ENCODE measurements at regions not wholly inside any gene's neighbourhood (a gene's known extent, or its start where the extent isn't known, plus 50 kb on each side); places are given as distances from the start of the nearest gene placed in this dataset.

DNA sequence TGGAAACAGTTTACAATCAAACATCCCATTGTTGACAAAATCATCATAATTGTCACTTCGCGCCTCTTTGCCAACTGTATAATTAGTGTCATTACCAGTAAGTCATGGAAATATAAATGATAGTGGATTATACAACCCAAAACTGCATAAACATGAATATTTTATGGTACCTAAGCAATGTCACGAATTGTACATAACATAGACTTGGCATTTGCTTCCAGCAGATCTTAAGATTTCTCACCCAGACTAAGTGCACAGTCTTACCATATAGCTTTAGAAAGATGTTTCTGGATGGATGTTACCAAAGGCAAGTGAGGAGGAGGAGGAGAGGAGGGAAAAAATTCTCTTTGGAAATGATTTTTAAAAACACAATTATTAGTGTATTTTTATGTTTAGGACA is 113.4 kb upstream of the TAS2R1 start:
- Histone ChIP-seq H3K9me2 (ENCODE audit: insufficient read depth) (no peaks in the 10 kb centered on the region), H3K4me1 (ENCODE audit: control insufficient read depth in 1 of 2, insufficient read depth in 2 of 2, low read length in 2 of 2) (no peaks in the 10 kb centered on the region), H2AFZ (ENCODE audit: low read depth, low read length, poor library complexity, severe bottlenecking) (no peak overlapping the region), H3K79me2 (ENCODE audit: insufficient read depth, low read length) (no peaks in the 10 kb centered on the region), H3K4me2 (ENCODE audit: low read length) (no peak overlapping the region), H3K9ac (ENCODE audit: low read length) (no peak overlapping the region), H3K27me3 (ENCODE audit: insufficient read depth, low read length) (no peaks in the 10 kb centered on the region), H3K27ac (ENCODE audit: low read depth, low read length) (no peak overlapping the region), H3K9me3 (ENCODE audit: control insufficient read depth in 1 of 2, insufficient read depth in 1 of 2, low read depth in 1 of 2, low read length in 2 of 2) (no peaks in the 10 kb centered on the region), H3K36me3 (ENCODE audit: control insufficient read depth in 1 of 2, insufficient read depth in 2 of 2, low read length in 2 of 2) (no peaks in the 10 kb centered on the region), H3K4me3 (replicated peaks in 1 of 2; ENCODE audit: low read depth in 1 of 2, low read length in 2 of 2) (no peak overlapping the region), H4K20me1 (ENCODE audit: insufficient read depth) (no peaks in the 10 kb centered on the region)
- ATAC-seq (no peak), DNase-seq (ENCODE audit: low read depth, low spot score) (no peak)
- no peak for TF ChIP-seq FOSL1 (IDR thresholded peaks at IDR 0.05; ENCODE audit: low read depth)
- TF ChIP-seq YY1 (IDR thresholded peaks at IDR 0.05; ENCODE audit: extremely low read depth, insufficient replicate concordance, low read depth, low read length): no peak
- TF ChIP-seq JUND (IDR thresholded peaks at IDR 0.05): no peak
- no peak for TF ChIP-seq SIN3A (IDR thresholded peaks at IDR 0.05; ENCODE audit: low read depth)
- no peak for TF ChIP-seq POLR2AphosphoS5 (IDR thresholded peaks at IDR 0.05; ENCODE audit: low read depth, low read length)
- no peak for TF ChIP-seq EZH2phosphoT487 (IDR thresholded peaks at IDR 0.05; ENCODE audit: borderline replicate concordance)
- TF ChIP-seq, protein P1, sequence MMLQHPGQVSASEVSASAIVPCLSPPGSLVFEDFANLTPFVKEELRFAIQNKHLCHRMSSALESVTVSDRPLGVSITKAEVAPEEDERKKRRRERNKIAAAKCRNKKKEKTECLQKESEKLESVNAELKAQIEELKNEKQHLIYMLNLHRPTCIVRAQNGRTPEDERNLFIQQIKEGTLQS (IDR thresholded peaks at IDR 0.05): no peak
- TF ChIP-seq, protein P2, sequence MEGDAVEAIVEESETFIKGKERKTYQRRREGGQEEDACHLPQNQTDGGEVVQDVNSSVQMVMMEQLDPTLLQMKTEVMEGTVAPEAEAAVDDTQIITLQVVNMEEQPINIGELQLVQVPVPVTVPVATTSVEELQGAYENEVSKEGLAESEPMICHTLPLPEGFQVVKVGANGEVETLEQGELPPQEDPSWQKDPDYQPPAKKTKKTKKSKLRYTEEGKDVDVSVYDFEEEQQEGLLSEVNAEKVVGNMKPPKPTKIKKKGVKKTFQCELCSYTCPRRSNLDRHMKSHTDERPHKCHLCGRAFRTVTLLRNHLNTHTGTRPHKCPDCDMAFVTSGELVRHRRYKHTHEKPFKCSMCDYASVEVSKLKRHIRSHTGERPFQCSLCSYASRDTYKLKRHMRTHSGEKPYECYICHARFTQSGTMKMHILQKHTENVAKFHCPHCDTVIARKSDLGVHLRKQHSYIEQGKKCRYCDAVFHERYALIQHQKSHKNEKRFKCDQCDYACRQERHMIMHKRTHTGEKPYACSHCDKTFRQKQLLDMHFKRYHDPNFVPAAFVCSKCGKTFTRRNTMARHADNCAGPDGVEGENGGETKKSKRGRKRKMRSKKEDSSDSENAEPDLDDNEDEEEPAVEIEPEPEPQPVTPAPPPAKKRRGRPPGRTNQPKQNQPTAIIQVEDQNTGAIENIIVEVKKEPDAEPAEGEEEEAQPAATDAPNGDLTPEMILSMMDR (IDR thresholded peaks at IDR 0.05 in 2 of 3, conservative IDR thresholded peaks at IDR 0.05 in 1 of 3; ENCODE audit: borderline replicate concordance in 1 of 3, insufficient read depth in 1 of 3, low read depth in 2 of 3, low read length in 2 of 3): no peak
- no peak for TF ChIP-seq ZNF274 (IDR thresholded peaks at IDR 0.05; ENCODE audit: low read depth, low read length)
- TF ChIP-seq, protein P3, sequence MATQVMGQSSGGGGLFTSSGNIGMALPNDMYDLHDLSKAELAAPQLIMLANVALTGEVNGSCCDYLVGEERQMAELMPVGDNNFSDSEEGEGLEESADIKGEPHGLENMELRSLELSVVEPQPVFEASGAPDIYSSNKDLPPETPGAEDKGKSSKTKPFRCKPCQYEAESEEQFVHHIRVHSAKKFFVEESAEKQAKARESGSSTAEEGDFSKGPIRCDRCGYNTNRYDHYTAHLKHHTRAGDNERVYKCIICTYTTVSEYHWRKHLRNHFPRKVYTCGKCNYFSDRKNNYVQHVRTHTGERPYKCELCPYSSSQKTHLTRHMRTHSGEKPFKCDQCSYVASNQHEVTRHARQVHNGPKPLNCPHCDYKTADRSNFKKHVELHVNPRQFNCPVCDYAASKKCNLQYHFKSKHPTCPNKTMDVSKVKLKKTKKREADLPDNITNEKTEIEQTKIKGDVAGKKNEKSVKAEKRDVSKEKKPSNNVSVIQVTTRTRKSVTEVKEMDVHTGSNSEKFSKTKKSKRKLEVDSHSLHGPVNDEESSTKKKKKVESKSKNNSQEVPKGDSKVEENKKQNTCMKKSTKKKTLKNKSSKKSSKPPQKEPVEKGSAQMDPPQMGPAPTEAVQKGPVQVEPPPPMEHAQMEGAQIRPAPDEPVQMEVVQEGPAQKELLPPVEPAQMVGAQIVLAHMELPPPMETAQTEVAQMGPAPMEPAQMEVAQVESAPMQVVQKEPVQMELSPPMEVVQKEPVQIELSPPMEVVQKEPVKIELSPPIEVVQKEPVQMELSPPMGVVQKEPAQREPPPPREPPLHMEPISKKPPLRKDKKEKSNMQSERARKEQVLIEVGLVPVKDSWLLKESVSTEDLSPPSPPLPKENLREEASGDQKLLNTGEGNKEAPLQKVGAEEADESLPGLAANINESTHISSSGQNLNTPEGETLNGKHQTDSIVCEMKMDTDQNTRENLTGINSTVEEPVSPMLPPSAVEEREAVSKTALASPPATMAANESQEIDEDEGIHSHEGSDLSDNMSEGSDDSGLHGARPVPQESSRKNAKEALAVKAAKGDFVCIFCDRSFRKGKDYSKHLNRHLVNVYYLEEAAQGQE (IDR thresholded peaks at IDR 0.05; ENCODE audit: low read depth): no peak
- no peak for TF ChIP-seq EGR1 (IDR thresholded peaks at IDR 0.05; ENCODE audit: low read depth)
- no peak for TF ChIP-seq POLR2A (IDR thresholded peaks at IDR 0.05; ENCODE audit: borderline replicate concordance, extremely low read depth, insufficient read depth, insufficient read length)
- TF ChIP-seq RAD21 (IDR thresholded peaks at IDR 0.05; ENCODE audit: low read depth): no peak
- TF ChIP-seq SRF (IDR thresholded peaks at IDR 0.05; ENCODE audit: low read depth): no peak
- no peak for TF ChIP-seq EZH2 (IDR thresholded peaks at IDR 0.05)
- no peak for TF ChIP-seq ZFX (IDR thresholded peaks at IDR 0.05)
- TF ChIP-seq SP1 (IDR thresholded peaks at IDR 0.05; ENCODE audit: low read depth): no peak
- TF ChIP-seq CBX3 (IDR thresholded peaks at IDR 0.05; ENCODE audit: low read depth): no peak
- TF ChIP-seq CEBPB (IDR thresholded peaks at IDR 0.05; ENCODE audit: low read depth): no peak
- TF ChIP-seq, protein P4, sequence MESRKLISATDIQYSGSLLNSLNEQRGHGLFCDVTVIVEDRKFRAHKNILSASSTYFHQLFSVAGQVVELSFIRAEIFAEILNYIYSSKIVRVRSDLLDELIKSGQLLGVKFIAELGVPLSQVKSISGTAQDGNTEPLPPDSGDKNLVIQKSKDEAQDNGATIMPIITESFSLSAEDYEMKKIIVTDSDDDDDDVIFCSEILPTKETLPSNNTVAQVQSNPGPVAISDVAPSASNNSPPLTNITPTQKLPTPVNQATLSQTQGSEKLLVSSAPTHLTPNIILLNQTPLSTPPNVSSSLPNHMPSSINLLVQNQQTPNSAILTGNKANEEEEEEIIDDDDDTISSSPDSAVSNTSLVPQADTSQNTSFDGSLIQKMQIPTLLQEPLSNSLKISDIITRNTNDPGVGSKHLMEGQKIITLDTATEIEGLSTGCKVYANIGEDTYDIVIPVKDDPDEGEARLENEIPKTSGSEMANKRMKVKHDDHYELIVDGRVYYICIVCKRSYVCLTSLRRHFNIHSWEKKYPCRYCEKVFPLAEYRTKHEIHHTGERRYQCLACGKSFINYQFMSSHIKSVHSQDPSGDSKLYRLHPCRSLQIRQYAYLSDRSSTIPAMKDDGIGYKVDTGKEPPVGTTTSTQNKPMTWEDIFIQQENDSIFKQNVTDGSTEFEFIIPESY (IDR thresholded peaks at IDR 0.05; ENCODE audit: extremely low read depth, insufficient replicate concordance, low read length): no peak
- intact Hi-C loops (cut with micrococcal nuclease): no loop called here
- ChIA-PET RAD21 (ENCODE audit: low non-redundant PET in 1 of 2, low total read pairs in 2 of 2, uncharacterized antibody in 2 of 2, unreplicated experiment in 2 of 2) (no interaction called here), CTCF (no interaction called here), POLR2A (no interaction called here)
- no TSS peak for BruUV-seq (replicated peaks)
